ENCODE measurements at regions not wholly inside any gene's neighbourhood (a gene's known extent, or its start where the extent isn't known, plus 50 kb on each side); places are given as distances from the start of the nearest gene placed in this dataset.

DNA sequence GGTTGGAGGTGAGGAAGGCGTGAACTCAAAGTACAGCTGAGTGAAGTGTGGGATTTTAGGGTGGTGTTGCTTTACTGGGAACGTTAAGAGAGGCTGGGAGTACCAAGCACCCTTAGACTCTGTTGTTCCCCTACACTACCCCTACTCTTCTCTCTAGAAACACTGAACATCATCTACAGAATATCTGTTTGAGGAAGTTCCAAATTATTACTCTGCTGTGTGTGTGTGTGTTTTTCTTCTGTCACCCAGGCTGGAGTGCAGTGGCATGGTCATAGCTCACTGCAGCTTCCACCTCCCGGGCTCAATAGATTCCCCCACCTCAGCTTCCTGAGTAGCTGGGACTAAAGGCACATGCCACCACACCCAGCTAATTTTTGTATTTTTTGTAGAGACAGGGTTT lies 76.7 kb upstream of the AP1S2 start:
- FAIRE-seq (no peak), DNase-seq (ENCODE audit: low read depth, low spot score) (no peak)
- no peaks in the 10 kb centered on the region for H3K79me2 ChIP-seq (ENCODE audit: control insufficient read depth, insufficient read depth, low read length)
- TF ChIP-seq MYC (IDR thresholded peaks at IDR 0.05; ENCODE audit: low read depth, low read length) (no peak), POLR2A (IDR thresholded peaks at IDR 0.05; ENCODE audit: low read depth, low read length) (no peak), EZH2 (IDR thresholded peaks at IDR 0.05; ENCODE audit: borderline replicate concordance, low read depth, low read length, severe bottlenecking) (no peak), POLR2AphosphoS5 (IDR thresholded peaks at IDR 0.05; ENCODE audit: insufficient read depth, low read depth, low read length) (no peak), JUN (IDR thresholded peaks at IDR 0.05; ENCODE audit: borderline replicate concordance, insufficient read depth, insufficient read length, low read depth) (no peak), GATA2 (IDR thresholded peaks at IDR 0.05; ENCODE audit: insufficient read depth, insufficient read length, low read depth, low read length) (no peak), FOS (IDR thresholded peaks at IDR 0.05; ENCODE audit: borderline replicate concordance, insufficient read depth, low read length) (no peak)
- TF ChIP-seq, protein P1, sequence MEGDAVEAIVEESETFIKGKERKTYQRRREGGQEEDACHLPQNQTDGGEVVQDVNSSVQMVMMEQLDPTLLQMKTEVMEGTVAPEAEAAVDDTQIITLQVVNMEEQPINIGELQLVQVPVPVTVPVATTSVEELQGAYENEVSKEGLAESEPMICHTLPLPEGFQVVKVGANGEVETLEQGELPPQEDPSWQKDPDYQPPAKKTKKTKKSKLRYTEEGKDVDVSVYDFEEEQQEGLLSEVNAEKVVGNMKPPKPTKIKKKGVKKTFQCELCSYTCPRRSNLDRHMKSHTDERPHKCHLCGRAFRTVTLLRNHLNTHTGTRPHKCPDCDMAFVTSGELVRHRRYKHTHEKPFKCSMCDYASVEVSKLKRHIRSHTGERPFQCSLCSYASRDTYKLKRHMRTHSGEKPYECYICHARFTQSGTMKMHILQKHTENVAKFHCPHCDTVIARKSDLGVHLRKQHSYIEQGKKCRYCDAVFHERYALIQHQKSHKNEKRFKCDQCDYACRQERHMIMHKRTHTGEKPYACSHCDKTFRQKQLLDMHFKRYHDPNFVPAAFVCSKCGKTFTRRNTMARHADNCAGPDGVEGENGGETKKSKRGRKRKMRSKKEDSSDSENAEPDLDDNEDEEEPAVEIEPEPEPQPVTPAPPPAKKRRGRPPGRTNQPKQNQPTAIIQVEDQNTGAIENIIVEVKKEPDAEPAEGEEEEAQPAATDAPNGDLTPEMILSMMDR (IDR thresholded peaks at IDR 0.05; ENCODE audit: extremely low read depth in 1 of 2, insufficient read depth in 1 of 2, low read depth in 1 of 2, low read length in 2 of 2): no peak
- TF ChIP-seq, protein P2, sequence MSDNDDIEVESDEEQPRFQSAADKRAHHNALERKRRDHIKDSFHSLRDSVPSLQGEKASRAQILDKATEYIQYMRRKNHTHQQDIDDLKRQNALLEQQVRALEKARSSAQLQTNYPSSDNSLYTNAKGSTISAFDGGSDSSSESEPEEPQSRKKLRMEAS (IDR thresholded peaks at IDR 0.05; ENCODE audit: insufficient read depth, insufficient read length): no peak
- dilution Hi-C loops (cut with MboI; ENCODE audit: extremely low pct_ligation_motif_present, low sequenced_read_pairs) (no loop called here), intact Hi-C loops (cut with micrococcal nuclease) (loop anchor here (5.0 kb wide), 2 partner anchors 281 to 741 kb away; no protein-coding TSS in a partner anchor)
- H3K4me3 ChIP-seq (replicated peaks in 1 of 3; ENCODE audit: insufficient read depth in 1 of 3, low read depth in 1 of 3, low read length in 3 of 3): no peak overlapping the region
- no peaks in the 10 kb centered on the region for H3K36me3 ChIP-seq (ENCODE audit: control insufficient read depth in 2 of 2, extremely low read depth in 1 of 2, insufficient read depth in 2 of 2, low read length in 2 of 2)
- H4K20me1 ChIP-seq (replicated peaks; ENCODE audit: control insufficient read depth, extremely low read depth, insufficient read depth, low read length): no peaks in the 10 kb centered on the region
- no peaks in the 10 kb centered on the region for H3K4me1 ChIP-seq (ENCODE audit: control insufficient read depth, extremely low read depth, insufficient read depth, low read length)
- H3K27me3 ChIP-seq (ENCODE audit: control insufficient read depth in 2 of 2, insufficient read depth in 2 of 2, low read length in 2 of 2): peaks cover 0 to 3% of the 10 kb centered on the region in 2 experiments
- H3K27ac ChIP-seq (ENCODE audit: insufficient read depth, low read depth, low read length): no peak overlapping the region
- POLR2A ChIA-PET: no interaction called here
- no peak overlapping the region for H3K9ac ChIP-seq (replicated peaks; ENCODE audit: extremely low read depth, insufficient read depth, low read length)
- no peaks in the 10 kb centered on the region for H3K9me3 ChIP-seq (replicated peaks; ENCODE audit: control insufficient read depth, insufficient read depth, low read length)
- H3K9me1 ChIP-seq (replicated peaks; ENCODE audit: control insufficient read depth, extremely low read depth, insufficient read depth, low read length): no peaks in the 10 kb centered on the region
- CTCF ChIA-PET: interaction anchor here (1.1 to 2.8 kb wide), 7 partner anchors 14 to 733 kb away, joined by 4 to 15 read pairs (median 9); partner anchors contain the start of gene GRPR
- no TSS peak for BruUV-seq (replicated peaks)
- H2AFZ ChIP-seq (ENCODE audit: low read depth, low read length): no peak overlapping the region
- no peak overlapping the region for H3K4me2 ChIP-seq (ENCODE audit: insufficient read depth, low read length)
